IPS DF 6.9 (cell line): ENCODE measurements at regions not wholly inside any gene's neighbourhood (a gene's known extent, or its start where the extent isn't known, plus 50 kb on each side); places are given as distances from the start of the nearest gene placed in this dataset.
"Not testable (repeated sequence)": the region's sequence is repeated elsewhere in the genome, so short reads cannot be mapped to it uniquely, and the experiment has no call there.

Experiments used
- DNase-seq: peaks from one replicate; pipeline ENCODE4 v3.0.0-alpha.2; 2013; ENCODE audit warnings: low read depth, low spot score
- H3K27ac ChIP-seq: one replicate; pipeline ENCODE4 v1.5.1; 2013; ENCODE audit warnings: low read length, control low read depth
- H3K27me3 ChIP-seq: 2 replicates; pipeline ENCODE4 v1.6.1; 2013; ENCODE audit warnings: mild to moderate bottlenecking, low read length; ENCODE audit not compliant: control insufficient read depth, insufficient read depth
- H3K36me3 ChIP-seq: 2 replicates; pipeline ENCODE4 v1.6.1; 2013; ENCODE audit warnings: low read length; ENCODE audit not compliant: control insufficient read depth, insufficient read depth
- H3K4me1 ChIP-seq: 2 replicates; pipeline ENCODE4 v1.6.1; 2013; ENCODE audit warnings: low read length; ENCODE audit not compliant: control insufficient read depth, insufficient read depth
- H3K4me3 ChIP-seq: 2 replicates; pipeline ENCODE4 v1.5.1; 2013; ENCODE audit warnings: mild to moderate bottlenecking, low read length
- H3K9me3 ChIP-seq: 2 replicates; pipeline ENCODE4 v1.6.1; 2013; ENCODE audit warnings: low read length, inconsistent platforms; ENCODE audit not compliant: control insufficient read depth, insufficient read depth
- WGBS: extraction: QIAGEN DNeasy Blood & Tissue Kit; methylation state at CpG from one replicate; pipeline ENCODE4 v1.1.7; 2013; ENCODE audit warnings: mixed read lengths, missing lambda C conversion rate; ENCODE audit not compliant: insufficient read length, insufficient coverage; 5-methylcytosine and 5-hydroxymethylcytosine counted together

- H3K27ac ChIP-seq, result no peak overlapping the region
- DNase-seq, result no peak
- H3K36me3 ChIP-seq, result no peaks in the 10 kb centered on the region
- H3K27me3 ChIP-seq, result no peaks in the 10 kb centered on the region
- WGBS, result no CpG with 5 or more reads among the region's 5 CpGs
- H3K9me3 ChIP-seq, result no peaks in the 10 kb centered on the region
- no peak overlapping the region for H3K4me3 ChIP-seq
- H3K4me1 ChIP-seq, result no peaks in the 10 kb centered on the region
Measured at GRCh38 chr19:31049431-31049830, 299.8 kb downstream of the TSHZ3 start.

GRCh38 chr19:31046024-31046423 lies 303.2 kb downstream of the TSHZ3 start:
- Histone ChIP-seq H3K9me3 (no peaks in the 10 kb centered on the region), H3K27ac (no peak overlapping the region), H3K27me3 (no peaks in the 10 kb centered on the region), H3K4me1 (no peaks in the 10 kb centered on the region), H3K36me3 (no peaks in the 10 kb centered on the region), H3K4me3 (no peak overlapping the region)
- DNase-seq, result no peak
- WGBS, result no CpG with 5 or more reads among the region's 2 CpGs

GRCh38 chr19:31041461-31041860 lies 307.8 kb downstream of the TSHZ3 start:
- H3K4me1 ChIP-seq, result no peaks in the 10 kb centered on the region

GRCh38 chr19:31039151-31039550 lies 310.1 kb downstream of the TSHZ3 start:
- H3K27me3 ChIP-seq, result no peaks in the 10 kb centered on the region
- no peak overlapping the region for H3K4me3 ChIP-seq
- no CpG with 5 or more reads among the region's 4 CpGs for WGBS
- no peaks in the 10 kb centered on the region for H3K36me3 ChIP-seq
- H3K9me3 ChIP-seq, result no peaks in the 10 kb centered on the region
- DNase-seq, result no peak
- H3K4me1 ChIP-seq, result no peaks in the 10 kb centered on the region
- no peak overlapping the region for H3K27ac ChIP-seq

More at GRCh38 chr19:31041461-31041860, 307.8 kb downstream of the TSHZ3 start:
- WGBS, result no CpG with 5 or more reads among the region's 2 CpGs
- Histone ChIP-seq H3K27me3 (no peaks in the 10 kb centered on the region), H3K27ac (no peak overlapping the region), H3K9me3 (no peaks in the 10 kb centered on the region), H3K4me3 (no peak overlapping the region), H3K36me3 (no peaks in the 10 kb centered on the region)
- DNase-seq, result no peak

GRCh38 chr19:31037286-31037980 lies 311.8 kb downstream of the TSHZ3 start:
- H3K27ac ChIP-seq, result no peak overlapping the region
- H3K4me1 ChIP-seq, result no peaks in the 10 kb centered on the region
- no peaks in the 10 kb centered on the region for H3K9me3 ChIP-seq
- H3K27me3 ChIP-seq, result no peaks in the 10 kb centered on the region
- H3K4me3 ChIP-seq, result no peak overlapping the region
- DNase-seq, result no peak
- no CpG with 5 or more reads among the region's 3 CpGs for WGBS
- no peaks in the 10 kb centered on the region for H3K36me3 ChIP-seq

GRCh38 chr19:31031455-31031854 lies 317.8 kb downstream of the TSHZ3 start:
- H3K4me3 ChIP-seq, DNase-seq, H3K27me3 ChIP-seq, H3K9me3 ChIP-seq, H3K4me1 ChIP-seq, H3K36me3 ChIP-seq, H3K27ac ChIP-seq: not testable (repeated sequence)
- WGBS, result no CpG with 5 or more reads among the region's 4 CpGs

GRCh38 chr19:31023038-31023437 lies 326.2 kb downstream of the TSHZ3 start:
- Histone ChIP-seq H3K36me3 (no peaks in the 10 kb centered on the region), H3K27ac (no peak overlapping the region), H3K4me3 (no peak overlapping the region), H3K9me3 (no peaks in the 10 kb centered on the region), H3K27me3 (no peaks in the 10 kb centered on the region; the same call in 1 of the 2 replicates), H3K4me1 (no peaks in the 10 kb centered on the region)
- WGBS, result no CpG with 5 or more reads among the region's 10 CpGs
- no peak for DNase-seq

GRCh38 chr19:31018936-31019335 lies 330.3 kb downstream of the TSHZ3 start:
- DNase-seq, result no peak
- WGBS, result no CpG with 5 or more reads among the region's 5 CpGs
- Histone ChIP-seq H3K27ac (no peak overlapping the region), H3K9me3 (no peaks in the 10 kb centered on the region), H3K4me1 (no peaks in the 10 kb centered on the region), H3K4me3 (no peak overlapping the region), H3K27me3 (no peaks in the 10 kb centered on the region; the same call in 1 of the 2 replicates), H3K36me3 (no peaks in the 10 kb centered on the region)

- DNase-seq, result no peak
- Histone ChIP-seq H3K4me3 (no peak overlapping the region), H3K27me3 (no peaks in the 10 kb centered on the region; the same call in 1 of the 2 replicates), H3K27ac (no peak overlapping the region), H3K9me3 (no peaks in the 10 kb centered on the region), H3K4me1 (no peaks in the 10 kb centered on the region), H3K36me3 (no peaks in the 10 kb centered on the region)
- WGBS, result no CpG with 5 or more reads among the region's 4 CpGs
Measured at GRCh38 chr19:31015778-31016177, 333.5 kb downstream of the TSHZ3 start.

GRCh38 chr19:31014668-31015067 lies 334.6 kb downstream of the TSHZ3 start:
- H3K36me3 ChIP-seq, result no peaks in the 10 kb centered on the region
- no peak overlapping the region for H3K4me3 ChIP-seq
- no peaks in the 10 kb centered on the region for H3K9me3 ChIP-seq
- H3K27me3 ChIP-seq, result no peaks in the 10 kb centered on the region; the same call in 1 of the 2 replicates
- H3K27ac ChIP-seq, result no peak overlapping the region
- no peaks in the 10 kb centered on the region for H3K4me1 ChIP-seq
- DNase-seq, result no peak

- no CpG with 5 or more reads among the region's 5 CpGs for WGBS
- Histone ChIP-seq H3K4me1 (no peaks in the 10 kb centered on the region), H3K4me3 (no peak overlapping the region), H3K36me3 (no peaks in the 10 kb centered on the region), H3K27ac (no peak overlapping the region), H3K27me3 (no peaks in the 10 kb centered on the region), H3K9me3 (no peaks in the 10 kb centered on the region)
- no peak for DNase-seq
Measured at GRCh38 chr19:31013384-31014020, 335.7 kb downstream of the TSHZ3 start.
